ENCODE measurements at regions not wholly inside any gene's neighbourhood (a gene's known extent, or its start where the extent isn't known, plus 50 kb on each side); places are given as distances from the start of the nearest gene placed in this dataset.
A peak's percentile ranks its signal among the peaks of the same experiment; 100 is the strongest.

- ATAC-seq (ENCODE audit: insufficient read depth, low FRiP score): no peak
- no peak overlapping the region for H3K27ac ChIP-seq (ENCODE audit: low read depth in 1 of 2, low read length in 1 of 2)
- TF ChIP-seq CTCF (IDR thresholded peaks at IDR 0.05; ENCODE audit: control extremely low read depth, extremely low read depth): no peak
- no peak overlapping the region for H3K4me3 ChIP-seq
- no peaks in the 10 kb centered on the region for H3K9me3 ChIP-seq (ENCODE audit: control insufficient read depth in 4 of 4, insufficient read depth in 3 of 4, low read length in 3 of 4)
- no peak for DNase-seq
- H3K4me1 ChIP-seq (ENCODE audit: control insufficient read depth in 5 of 5, insufficient read depth in 5 of 5, low read length in 5 of 5): peaks cover 0 to 20% (median 0%) of the 10 kb centered on the region in 5 donors
- no peak overlapping the region for H3K9ac ChIP-seq (ENCODE audit: insufficient read depth in 1 of 2, low read length in 2 of 2)
- H3K27me3 ChIP-seq (ENCODE audit: control insufficient read depth in 3 of 3, insufficient read depth in 3 of 3, low read length in 2 of 3): no peaks in the 10 kb centered on the region
- no peaks in the 10 kb centered on the region for H3K36me3 ChIP-seq (ENCODE audit: control insufficient read depth in 4 of 4, insufficient read depth in 4 of 4, low read length in 4 of 4)
These were observed 131.6 kb upstream of the TRIM2 start for GRCh38 chr4:153072661-153073060.

- Histone ChIP-seq H3K4me3 (no peak overlapping the region), H3K27ac (ENCODE audit: low read depth in 1 of 2, low read length in 1 of 2) (no peak overlapping the region), H3K4me1 (ENCODE audit: control insufficient read depth in 5 of 5, insufficient read depth in 5 of 5, low read length in 5 of 5) (peaks cover 0 to 20% (median 0%) of the 10 kb centered on the region in 5 donors), H3K9ac (ENCODE audit: insufficient read depth in 1 of 2, low read length in 2 of 2) (no peak overlapping the region), H3K27me3 (ENCODE audit: control insufficient read depth in 3 of 3, insufficient read depth in 3 of 3, low read length in 2 of 3) (no peaks in the 10 kb centered on the region), H3K36me3 (ENCODE audit: control insufficient read depth in 4 of 4, insufficient read depth in 4 of 4, low read length in 4 of 4) (no peaks in the 10 kb centered on the region), H3K9me3 (ENCODE audit: control insufficient read depth in 4 of 4, insufficient read depth in 3 of 4, low read length in 3 of 4) (no peaks in the 10 kb centered on the region)
- ATAC-seq (ENCODE audit: insufficient read depth, low FRiP score) (no peak), DNase-seq (no peak)
- 29 to 38% methylated on average over 1 of the region's 1 CpG for WGBS, 2 donors
- no peak for TF ChIP-seq CTCF (IDR thresholded peaks at IDR 0.05; ENCODE audit: control extremely low read depth, extremely low read depth)
These were observed 129.8 kb upstream of the TRIM2 start for GRCh38 chr4:153074486-153074885.

- Histone ChIP-seq H3K27ac (ENCODE audit: low read depth in 1 of 2, low read length in 1 of 2) (no peak overlapping the region), H3K9me3 (ENCODE audit: control insufficient read depth in 4 of 4, insufficient read depth in 3 of 4, low read length in 3 of 4) (no peaks in the 10 kb centered on the region), H3K9ac (ENCODE audit: insufficient read depth in 1 of 2, low read length in 2 of 2) (no peak overlapping the region), H3K4me1 (ENCODE audit: control insufficient read depth in 5 of 5, insufficient read depth in 5 of 5, low read length in 5 of 5) (peaks cover 0 to 20% (median 0%) of the 10 kb centered on the region in 5 donors), H3K36me3 (ENCODE audit: control insufficient read depth in 4 of 4, insufficient read depth in 4 of 4, low read length in 4 of 4) (no peaks in the 10 kb centered on the region), H3K27me3 (ENCODE audit: control insufficient read depth in 3 of 3, insufficient read depth in 3 of 3, low read length in 2 of 3) (no peaks in the 10 kb centered on the region), H3K4me3 (no peak overlapping the region)
- WGBS, 2 donors: 89 to 98% methylated on average over 2 of the region's 2 CpGs
- DNase-seq (peak in 2 of 3 donors; percentile 60 to 70), ATAC-seq (ENCODE audit: insufficient read depth, low FRiP score) (no peak)
- TF ChIP-seq CTCF (IDR thresholded peaks at IDR 0.05; ENCODE audit: control extremely low read depth, extremely low read depth): no peak
These were observed 129.2 kb upstream of the TRIM2 start for GRCh38 chr4:153074936-153075630.
